ENCODE measurements at regions not wholly inside any gene's neighbourhood (a gene's known extent, or its start where the extent isn't known, plus 50 kb on each side); places are given as distances from the start of the nearest gene placed in this dataset.

DNA sequence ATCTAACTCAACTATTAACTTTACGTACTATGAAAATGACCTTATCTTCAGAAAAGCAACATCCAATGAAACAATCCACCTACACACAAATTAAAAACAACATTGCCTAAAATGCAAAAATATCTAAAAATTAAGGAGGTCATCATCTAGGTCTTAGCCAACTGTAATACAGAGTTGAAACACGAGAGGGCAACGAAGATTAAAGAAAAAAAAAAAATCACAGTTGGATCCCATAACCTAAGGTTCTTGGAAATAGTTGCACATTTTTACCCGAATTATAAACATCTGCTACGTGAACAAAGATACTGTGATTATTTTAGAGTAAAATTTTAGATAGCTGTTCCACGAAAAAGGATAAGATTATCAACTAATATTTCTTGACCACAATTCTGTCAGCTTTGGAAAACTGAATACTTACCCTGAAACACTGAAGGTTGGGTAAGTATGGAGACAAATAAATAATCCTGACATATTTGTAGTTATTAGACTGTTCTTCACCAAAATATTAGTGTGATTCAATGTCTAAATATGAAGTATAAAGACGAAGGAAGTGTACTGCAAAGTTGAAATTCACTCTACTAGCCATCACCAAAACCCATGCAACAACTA, 88.0 kb upstream of the AK4 start:
- Histone ChIP-seq H2AFZ (ENCODE audit: low read depth, low read length) (no peak overlapping the region), H3K9ac (ENCODE audit: low read length) (no peak overlapping the region), H3K9me3 (ENCODE audit: insufficient read depth, low read length) (no peaks in the 10 kb centered on the region), H3K4me2 (ENCODE audit: low read length) (no peak overlapping the region), H4K20me1 (ENCODE audit: insufficient read depth, low read length) (no peaks in the 10 kb centered on the region), H3K27me3 (ENCODE audit: low read depth, low read length) (no peaks in the 10 kb centered on the region), H3K27ac (ENCODE audit: low read length) (no peak overlapping the region), H3K79me2 (ENCODE audit: low read length) (no peaks in the 10 kb centered on the region), H3K36me3 (replicated peaks; ENCODE audit: low read depth, low read length) (no peaks in the 10 kb centered on the region), H3K4me3 (ENCODE audit: low read length) (no peak overlapping the region), H3K4me1 (ENCODE audit: low read length) (no peaks in the 10 kb centered on the region)
- TF ChIP-seq EZH2phosphoT487 (IDR thresholded peaks at IDR 0.05; ENCODE audit: low read depth): no peak
- peak; percentile 61 for TF ChIP-seq CTCF (IDR thresholded peaks at IDR 0.05; ENCODE audit: low read depth, low read length)

DNA sequence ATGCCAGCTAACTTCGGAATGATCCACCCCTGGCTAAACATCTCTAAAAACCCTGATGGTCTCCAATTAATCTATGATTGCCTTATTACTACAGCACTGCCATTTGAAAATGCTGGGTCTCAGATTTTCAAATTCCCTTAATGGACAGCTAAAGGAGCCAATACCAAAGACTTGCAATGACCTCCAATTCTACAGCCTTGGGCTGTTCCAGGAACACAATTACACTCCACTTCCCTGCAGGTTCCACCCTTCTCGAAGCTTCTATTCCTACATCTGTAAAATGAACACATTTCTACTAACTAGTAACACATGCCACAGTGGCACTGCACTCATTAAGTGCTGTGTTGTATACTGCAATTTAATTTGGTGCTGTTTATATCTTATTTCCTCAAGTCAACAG, 85.7 kb upstream of the AK4 start:
- H3K4me2 ChIP-seq (ENCODE audit: low read length): no peak overlapping the region
- H2AFZ ChIP-seq (ENCODE audit: low read depth, low read length): no peak overlapping the region
- H4K20me1 ChIP-seq (ENCODE audit: insufficient read depth, low read length): no peaks in the 10 kb centered on the region
- no peak for TF ChIP-seq CTCF (IDR thresholded peaks at IDR 0.05; ENCODE audit: low read depth, low read length)
- no peak for TF ChIP-seq EZH2phosphoT487 (IDR thresholded peaks at IDR 0.05; ENCODE audit: low read depth)
- H3K36me3 ChIP-seq (replicated peaks; ENCODE audit: low read depth, low read length): no peaks in the 10 kb centered on the region
- H3K4me1 ChIP-seq (ENCODE audit: low read length): no peaks in the 10 kb centered on the region
- no peaks in the 10 kb centered on the region for H3K79me2 ChIP-seq (ENCODE audit: low read length)
- H3K9me3 ChIP-seq (ENCODE audit: insufficient read depth, low read length): no peaks in the 10 kb centered on the region
- H3K27ac ChIP-seq (ENCODE audit: low read length): no peak overlapping the region
- no peak overlapping the region for H3K9ac ChIP-seq (ENCODE audit: low read length)
- H3K4me3 ChIP-seq (ENCODE audit: low read length): no peak overlapping the region
- peaks cover 9% of the 10 kb centered on the region for H3K27me3 ChIP-seq (ENCODE audit: low read depth, low read length)

DNA sequence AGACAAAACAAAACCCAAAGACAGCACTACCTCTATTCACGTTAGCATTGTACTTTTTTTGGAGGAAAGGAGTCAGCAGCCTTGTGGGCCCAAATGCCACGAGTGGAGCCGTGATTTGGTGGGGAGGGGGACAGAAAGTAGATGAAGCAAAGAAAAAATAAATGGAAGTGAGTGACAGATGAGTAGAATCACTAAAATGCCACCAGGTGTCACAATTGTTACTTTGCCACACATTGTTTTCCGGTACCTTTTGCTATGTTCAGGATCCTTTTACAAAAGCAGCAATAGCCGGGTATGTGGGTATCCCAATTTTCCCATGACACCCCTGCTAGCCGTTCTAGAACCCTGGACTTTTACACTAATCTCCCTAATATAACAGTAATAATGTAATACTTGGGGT, 85.0 kb upstream of the AK4 start:
- Histone ChIP-seq H3K9ac (ENCODE audit: low read length) (no peak overlapping the region), H3K4me2 (ENCODE audit: low read length) (0 out of 2 replicates have a peak overlapping the region, but pooled peaks have one; percentile 32), H2AFZ (ENCODE audit: low read depth, low read length) (no peak overlapping the region), H3K79me2 (ENCODE audit: low read length) (no peaks in the 10 kb centered on the region), H3K4me1 (ENCODE audit: low read length) (no peaks in the 10 kb centered on the region), H3K27ac (ENCODE audit: low read length) (no peak overlapping the region), H3K27me3 (ENCODE audit: low read depth, low read length) (peaks cover 9% of the 10 kb centered on the region), H3K9me3 (ENCODE audit: insufficient read depth, low read length) (no peaks in the 10 kb centered on the region), H3K4me3 (ENCODE audit: low read length) (no peak overlapping the region), H4K20me1 (ENCODE audit: insufficient read depth, low read length) (no peaks in the 10 kb centered on the region), H3K36me3 (replicated peaks; ENCODE audit: low read depth, low read length) (no peaks in the 10 kb centered on the region)
- TF ChIP-seq EZH2phosphoT487 (IDR thresholded peaks at IDR 0.05; ENCODE audit: low read depth): no peak
- peak; percentile 47 for TF ChIP-seq CTCF (IDR thresholded peaks at IDR 0.05; ENCODE audit: low read depth, low read length)

DNA sequence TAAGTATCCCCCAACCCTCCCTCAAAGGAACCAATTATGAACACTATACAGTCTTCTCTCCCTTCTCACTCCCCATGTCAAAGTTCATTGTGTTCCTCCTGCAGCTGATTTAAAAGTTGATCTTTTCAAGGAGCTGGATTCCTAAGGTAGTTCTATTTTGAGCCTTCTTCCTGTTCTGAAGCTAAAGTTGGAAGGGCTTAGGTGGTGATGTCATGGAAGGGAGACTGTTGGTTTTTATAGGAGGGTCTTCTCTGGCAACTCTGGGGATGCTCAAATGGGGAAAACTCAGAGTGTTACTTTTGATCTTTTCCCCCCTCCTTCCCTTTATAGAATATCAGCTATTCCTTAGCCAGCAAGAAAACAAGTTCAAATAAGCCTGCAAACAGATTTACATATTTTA, 83.0 kb upstream of the AK4 start:
- TF ChIP-seq EZH2phosphoT487 (IDR thresholded peaks at IDR 0.05; ENCODE audit: low read depth): no peak
- no peak for TF ChIP-seq CTCF (IDR thresholded peaks at IDR 0.05; ENCODE audit: low read depth, low read length)
- Histone ChIP-seq H3K27ac (ENCODE audit: low read length) (no peak overlapping the region), H3K36me3 (replicated peaks; ENCODE audit: low read depth, low read length) (no peaks in the 10 kb centered on the region), H3K79me2 (ENCODE audit: low read length) (no peaks in the 10 kb centered on the region), H3K27me3 (ENCODE audit: low read depth, low read length) (peaks cover 15% of the 10 kb centered on the region), H3K4me1 (ENCODE audit: low read length) (peaks cover 8% of the 10 kb centered on the region), H3K4me2 (ENCODE audit: low read length) (no peak overlapping the region), H3K9ac (ENCODE audit: low read length) (no peak overlapping the region), H2AFZ (ENCODE audit: low read depth, low read length) (no peak overlapping the region), H3K4me3 (ENCODE audit: low read length) (no peak overlapping the region), H3K9me3 (ENCODE audit: insufficient read depth, low read length) (no peaks in the 10 kb centered on the region), H4K20me1 (ENCODE audit: insufficient read depth, low read length) (no peaks in the 10 kb centered on the region)

Measured in OCI-LY3 (cell line).